HepG2 (cell line): ENCODE measurements at regions not wholly inside any gene's neighbourhood (a gene's known extent, or its start where the extent isn't known, plus 50 kb on each side); places are given as distances from the start of the nearest gene placed in this dataset.

ENCODE experiments used
- GMEB1 ChIP-seq: sonication (generic); formaldehyde crosslinking; IDR thresholded peaks from 2 replicates; pipeline ENCODE4 v1.5.1; 2020; ENCODE audit warnings: missing genetic modification reagents, mild to moderate bottlenecking, borderline replicate concordance
- NR2C2 ChIP-seq: sonication (generic); formaldehyde crosslinking; IDR thresholded peaks from 2 replicates; pipeline ENCODE4 v1.4.0; 2020; ENCODE audit warnings: missing genetic modification reagents, mild to moderate bottlenecking, moderate library complexity, borderline replicate concordance
- SMAD3 ChIP-seq: sonication (generic); formaldehyde crosslinking; IDR thresholded peaks from 2 replicates; pipeline ENCODE4 v1.4.0; 2020; ENCODE audit warnings: missing genetic modification reagents
- TFE3 ChIP-seq: IDR thresholded peaks from 2 replicates; pipeline ENCODE4 v1.6.1; 2016
- ZNF569 ChIP-seq: sonication (generic); formaldehyde crosslinking; IDR thresholded peaks from 2 replicates; pipeline ENCODE4 v1.5.0; 2020; ENCODE audit warnings: mild to moderate bottlenecking, missing genetic modification reagents, moderate library complexity, borderline replicate concordance
- ZNF773 ChIP-seq: sonication (generic); formaldehyde crosslinking; IDR thresholded peaks from 2 replicates; pipeline ENCODE4 v1.4.0; 2020; ENCODE audit warnings: missing genetic modification reagents, borderline replicate concordance

- TF ChIP-seq GMEB1 (CRISPR knock-in tag) (no peak), ZNF569 (CRISPR knock-in tag) (no peak), NR2C2 (CRISPR knock-in tag) (no peak), TFE3 (CRISPR knock-in tag) (no peak), SMAD3 (CRISPR knock-in tag) (no peak), ZNF773 (CRISPR knock-in tag) (no peak)
Observed at GRCh38 chr3:106294121-106294520, 425.3 kb upstream of the CBLB start.
